Sciatic nerve (tissue), 2 donors: ENCODE measurements at regions not wholly inside any gene's neighbourhood (a gene's known extent, or its start where the extent isn't known, plus 50 kb on each side); places are given as distances from the start of the nearest gene placed in this dataset.

Source experiments
- ATAC-seq: fragments of 200-7000 bp; cut with Tn5 transposase; one replicate; pipeline ENCODE4 v1.9.1; 2020; ENCODE audit warnings: mild to moderate bottlenecking, moderate library complexity
- DNase-seq: peaks from one replicate; pipeline ENCODE4 v3.0.0-alpha.2; 2020; ENCODE audit warnings: low spot score
- intact Hi-C: fragments of 100-400 bp; cut with DNase I; formaldehyde crosslinking; loops from one replicate; pipeline ENCODE4 v1.14.2; 2022
- donor health status: DM: no; HTN: no; CAD: no.
- donor health status: DM: no; HTN: no; CAD: no.

- intact Hi-C loops, result no loop called here
- ATAC-seq, result no peak
- DNase-seq, result no peak
These were observed 479.6 kb downstream of the ADAMTS20 start for GRCh38 chr12:43072431-43072830.

- intact Hi-C loops, result no loop called here
- peak; percentile 89 for ATAC-seq
- DNase-seq, result peak; percentile 72
These were observed 480.2 kb upstream of the PRICKLE1 start for GRCh38 chr12:43069768-43070221.

- DNase-seq (no peak), ATAC-seq (no peak)
- intact Hi-C loops, result no loop called here
These were observed 476.9 kb upstream of the PRICKLE1 start for GRCh38 chr12:43066471-43066870.

GRCh38 chr12:43063650-43064049 lies 474.1 kb upstream of the PRICKLE1 start:
- ATAC-seq (peak; percentile 93), DNase-seq (no peak)
- intact Hi-C loops, result no loop called here

GRCh38 chr12:43062201-43062895 lies 472.8 kb upstream of the PRICKLE1 start:
- intact Hi-C loops, result no loop called here
- ATAC-seq (no peak), DNase-seq (no peak)

- intact Hi-C loops, result no loop called here
- ATAC-seq (no peak), DNase-seq (no peak)
These were observed 471.2 kb upstream of the PRICKLE1 start for GRCh38 chr12:43060742-43061141.

- DNase-seq, result no peak
- no peak for ATAC-seq
- intact Hi-C loops, result no loop called here
These were observed 469.1 kb upstream of the PRICKLE1 start for GRCh38 chr12:43058616-43059015.

- DNase-seq (no peak), ATAC-seq (no peak)
- intact Hi-C loops, result no loop called here
These were observed 468.0 kb upstream of the PRICKLE1 start for GRCh38 chr12:43057566-43057965.

- intact Hi-C loops, result no loop called here
- DNase-seq (no peak), ATAC-seq (no peak)
These were observed 464.5 kb upstream of the PRICKLE1 start for GRCh38 chr12:43054085-43054484.

GRCh38 chr12:43052441-43052840 lies 462.9 kb upstream of the PRICKLE1 start:
- ATAC-seq (peak; percentile 24), DNase-seq (no peak)
- intact Hi-C loops, result no loop called here

- ATAC-seq, result no peak
- intact Hi-C loops, result no loop called here
- no peak for DNase-seq
These were observed 454.7 kb upstream of the PRICKLE1 start for GRCh38 chr12:43044241-43044640.

GRCh38 chr12:43038991-43039390 lies 449.4 kb upstream of the PRICKLE1 start:
- no peak for ATAC-seq
- intact Hi-C loops, result no loop called here
- no peak for DNase-seq

GRCh38 chr12:43029971-43030370 lies 440.4 kb upstream of the PRICKLE1 start:
- no peak for ATAC-seq
- intact Hi-C loops, result no loop called here
- DNase-seq, result no peak

GRCh38 chr12:43028826-43029225 lies 439.3 kb upstream of the PRICKLE1 start:
- ATAC-seq (no peak), DNase-seq (no peak)
- intact Hi-C loops, result no loop called here

GRCh38 chr12:43022838-43023237 lies 433.3 kb upstream of the PRICKLE1 start:
- no peak for DNase-seq
- ATAC-seq, result no peak

GRCh38 chr12:43015090-43015737 lies 425.7 kb upstream of the PRICKLE1 start:
- ATAC-seq (no peak), DNase-seq (no peak)
- intact Hi-C loops, result no loop called here

More at GRCh38 chr12:43022838-43023237, 433.3 kb upstream of the PRICKLE1 start:
- intact Hi-C loops, result no loop called here

- ATAC-seq, result no peak
- intact Hi-C loops, result no loop called here
- DNase-seq, result no peak
These were observed 421.9 kb upstream of the PRICKLE1 start for GRCh38 chr12:43011383-43011926.

GRCh38 chr12:43009846-43010240 lies 420.3 kb upstream of the PRICKLE1 start:
- no peak for ATAC-seq

GRCh38 chr12:43008953-43009845 lies 419.7 kb upstream of the PRICKLE1 start:
- DNase-seq (no peak), ATAC-seq (peak; percentile 36)
- intact Hi-C loops, result no loop called here

More at GRCh38 chr12:43009846-43010240, 420.3 kb upstream of the PRICKLE1 start:
- DNase-seq, result no peak
- intact Hi-C loops, result no loop called here
